ENCODE measurements at regions not wholly inside any gene's neighbourhood (a gene's known extent, or its start where the extent isn't known, plus 50 kb on each side); places are given as distances from the start of the nearest gene placed in this dataset.

DNA sequence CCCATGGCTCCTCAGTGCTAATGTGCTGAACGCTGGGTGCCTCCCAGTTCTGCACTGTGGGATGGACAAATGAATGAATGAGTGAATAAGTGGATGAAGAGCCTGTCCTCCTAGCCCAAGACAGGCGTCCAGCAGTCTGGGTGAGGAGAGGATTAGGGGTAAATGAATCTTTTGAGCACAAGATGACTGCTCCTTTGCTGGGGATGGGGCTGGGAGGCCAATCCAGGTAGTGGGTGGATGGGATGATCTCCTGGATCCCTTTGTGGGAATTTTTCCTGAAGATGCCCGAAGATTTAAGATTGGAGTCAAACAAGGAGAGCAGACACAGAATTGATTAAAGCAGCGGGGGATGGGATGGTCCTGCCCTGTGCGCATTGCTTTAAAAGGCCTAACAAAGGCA is 65.3 kb upstream of the MLN start:
- DNase-seq (ENCODE audit: low read depth in 2 of 2, low spot score in 1 of 2) = no peak

GRCh38 chr6:33868141-33868540 is 64.3 kb upstream of the MLN start:
- DNase-seq (ENCODE audit: low read depth in 2 of 2, low spot score in 1 of 2) = no peak

DNA sequence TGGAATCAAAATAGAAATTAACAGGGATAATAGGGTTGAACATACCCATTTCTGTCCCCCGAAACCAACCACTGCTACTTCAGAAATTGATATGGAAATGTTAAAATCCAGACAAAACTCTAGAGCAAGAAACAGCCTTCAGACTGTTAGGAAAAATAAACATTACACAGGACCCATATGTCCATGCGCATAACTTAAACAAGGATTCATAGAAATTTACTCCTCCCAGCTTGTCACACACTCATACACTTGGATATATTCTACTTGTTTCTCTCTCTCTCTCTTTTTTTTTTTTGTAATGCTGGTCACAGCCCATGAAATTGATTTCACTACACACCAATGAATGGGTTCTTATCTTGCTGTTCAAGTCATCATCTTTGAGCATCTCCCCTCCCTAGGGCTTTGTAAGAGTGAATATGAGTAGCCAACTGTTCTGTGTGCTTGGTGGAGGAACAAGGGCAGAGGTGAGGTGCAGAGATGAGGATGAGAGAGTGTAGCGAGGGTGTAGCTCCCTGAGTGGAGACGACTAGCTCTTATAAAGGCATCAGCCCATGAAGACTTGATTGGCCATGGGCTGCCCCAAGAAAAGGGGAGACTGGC is 61.8 kb upstream of the MLN start:
- DNase-seq (ENCODE audit: low read depth in 2 of 2, low spot score in 1 of 2) = no peak

DNA sequence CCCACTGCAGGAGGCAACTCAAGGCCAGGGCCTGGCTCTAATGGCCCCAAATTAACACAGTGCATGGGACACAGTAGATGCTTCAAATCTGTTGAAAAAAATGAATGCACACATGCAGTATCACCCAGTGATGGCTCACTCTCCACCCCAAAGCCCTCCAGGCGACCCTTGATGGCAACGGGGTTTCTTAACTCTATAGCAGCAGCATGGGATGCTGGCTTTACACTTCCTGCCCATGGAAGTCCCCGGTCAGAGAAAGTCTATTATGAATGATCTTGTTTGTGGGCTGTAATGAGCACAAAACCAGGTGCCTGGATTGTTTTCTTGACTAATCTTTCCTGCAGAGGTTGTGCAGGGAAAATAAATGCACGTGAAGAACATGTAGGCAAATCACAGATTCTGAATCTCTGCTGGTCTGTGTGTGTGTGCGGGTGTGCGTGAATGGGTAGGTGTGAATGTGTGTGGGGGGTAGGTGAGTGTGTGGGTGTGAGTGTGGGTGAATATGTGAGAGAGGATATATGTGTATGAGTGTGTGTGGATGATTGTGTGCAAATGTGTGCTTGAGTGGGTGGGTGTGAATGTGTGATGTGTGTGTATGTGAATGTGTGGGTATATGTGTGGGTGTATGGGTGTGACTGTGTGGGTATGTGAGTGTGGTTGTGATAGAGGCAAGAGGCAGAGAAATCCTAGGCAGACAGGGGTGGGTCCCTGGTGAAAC is 60.1 kb upstream of the MLN start:
- DNase-seq (ENCODE audit: low read depth in 2 of 2, low spot score in 1 of 2) = no peak

- DNase-seq (ENCODE audit: low read depth in 2 of 2, low spot score in 1 of 2) = no peak
Measured at GRCh38 chr6:33863084-33863483, 59.3 kb upstream of the MLN start.

- DNase-seq (ENCODE audit: low read depth in 2 of 2, low spot score in 1 of 2) = no peak
Measured at GRCh38 chr6:33862536-33862935, 58.7 kb upstream of the MLN start.

- DNase-seq (ENCODE audit: low read depth in 2 of 2, low spot score in 1 of 2) = no peak
Measured at GRCh38 chr6:33861722-33862121, 57.9 kb upstream of the MLN start.

- DNase-seq (ENCODE audit: low read depth in 2 of 2, low spot score in 1 of 2) = no peak
Measured at GRCh38 chr6:33860706-33861474, 57.1 kb upstream of the MLN start.

GRCh38 chr6:33860006-33860405 is 56.2 kb upstream of the MLN start:
- no peak for DNase-seq (ENCODE audit: low read depth in 2 of 2, low spot score in 1 of 2)

DNA sequence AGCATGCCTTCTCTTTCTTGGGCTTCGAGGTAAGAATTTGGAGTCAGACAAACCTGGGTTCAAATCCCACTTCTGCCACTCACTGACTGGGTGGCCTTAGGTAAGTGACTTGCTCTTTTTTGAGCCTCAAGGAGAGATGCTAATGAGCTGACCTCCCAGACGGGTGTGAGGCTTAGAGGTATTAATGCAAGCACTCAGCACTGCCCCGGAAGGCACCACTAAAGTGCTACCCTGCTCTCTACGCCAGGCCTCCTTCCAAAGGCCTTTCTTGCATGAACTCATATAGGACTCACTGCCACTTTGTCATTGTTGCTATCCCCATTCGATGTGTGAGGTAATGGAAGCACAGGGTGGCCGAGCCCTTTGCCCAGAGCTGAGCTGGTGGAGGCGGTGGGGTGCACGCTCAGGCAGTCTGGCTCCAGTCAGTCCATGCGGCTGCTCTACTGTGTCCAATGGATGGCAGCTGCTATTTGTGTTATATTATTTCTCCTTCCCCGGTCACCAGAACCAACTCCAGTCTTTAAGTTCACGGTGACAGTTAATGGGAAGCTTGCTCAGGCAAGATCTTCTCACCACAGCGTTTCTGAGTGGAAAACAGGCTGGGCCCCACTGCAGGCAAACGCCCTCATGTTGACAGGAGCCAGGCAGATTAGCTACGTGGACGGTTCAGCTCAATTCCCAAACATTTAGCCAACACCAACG is 55.2 kb upstream of the MLN start:
- no peak for DNase-seq (ENCODE audit: low read depth in 2 of 2, low spot score in 1 of 2)

DNA sequence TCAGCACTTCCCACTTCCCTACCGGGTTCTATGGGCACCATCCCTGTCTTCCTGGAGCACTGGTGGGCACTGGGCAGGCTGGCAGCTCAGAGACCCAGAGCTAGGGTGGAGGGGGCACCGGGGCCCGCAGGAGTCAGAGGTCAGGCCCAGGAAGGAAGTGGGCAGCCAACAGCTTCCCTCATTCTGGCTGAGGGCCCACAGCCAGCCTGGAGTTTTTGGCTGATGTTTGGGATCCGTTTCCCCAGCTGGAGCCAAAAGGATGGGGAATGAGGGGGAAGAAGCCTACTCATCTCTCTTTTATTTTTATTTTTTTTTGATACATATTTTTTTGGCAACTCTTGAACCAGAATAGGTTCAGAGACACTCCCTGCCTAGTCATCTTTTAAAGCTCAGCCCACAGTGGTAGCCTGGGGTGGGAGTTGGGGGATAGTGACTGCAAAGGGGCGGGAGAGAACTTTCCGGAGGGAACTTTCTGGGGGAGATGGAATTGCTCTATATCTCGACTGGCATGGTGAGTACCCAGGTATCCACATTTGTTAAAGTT is 54.2 kb upstream of the MLN start:
- no peak for DNase-seq (ENCODE audit: low read depth in 2 of 2, low spot score in 1 of 2)

- no peak for DNase-seq (ENCODE audit: low read depth in 2 of 2, low spot score in 1 of 2)
Measured at GRCh38 chr6:33857093-33857931, 53.5 kb upstream of the MLN start.

DNA sequence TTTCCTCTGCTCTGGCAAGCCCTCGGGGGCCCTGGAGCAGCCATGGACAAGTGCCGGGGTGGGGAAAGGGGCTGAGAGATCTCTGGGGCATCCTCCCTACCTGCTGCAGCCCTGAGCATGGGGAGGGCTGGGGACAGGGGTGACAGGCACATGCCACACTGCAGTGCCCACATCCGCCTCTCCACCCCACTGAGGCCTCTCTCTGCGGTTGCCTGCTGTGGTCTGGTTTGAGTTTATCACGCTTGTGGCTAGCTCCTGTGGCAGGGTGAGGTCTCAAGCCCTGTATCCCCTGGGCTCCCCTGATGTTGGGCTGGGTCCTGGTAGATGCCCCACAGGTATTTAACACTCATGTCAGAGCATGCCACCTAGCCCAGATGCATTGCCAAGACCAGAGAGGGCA is 52.9 kb upstream of the MLN start:
- DNase-seq (ENCODE audit: low read depth in 2 of 2, low spot score in 1 of 2) = peak; percentile 31 to 40

GRCh38 chr6:33856031-33856590 is 52.3 kb upstream of the MLN start:
- no peak for DNase-seq (ENCODE audit: low read depth in 2 of 2, low spot score in 1 of 2)

DNA sequence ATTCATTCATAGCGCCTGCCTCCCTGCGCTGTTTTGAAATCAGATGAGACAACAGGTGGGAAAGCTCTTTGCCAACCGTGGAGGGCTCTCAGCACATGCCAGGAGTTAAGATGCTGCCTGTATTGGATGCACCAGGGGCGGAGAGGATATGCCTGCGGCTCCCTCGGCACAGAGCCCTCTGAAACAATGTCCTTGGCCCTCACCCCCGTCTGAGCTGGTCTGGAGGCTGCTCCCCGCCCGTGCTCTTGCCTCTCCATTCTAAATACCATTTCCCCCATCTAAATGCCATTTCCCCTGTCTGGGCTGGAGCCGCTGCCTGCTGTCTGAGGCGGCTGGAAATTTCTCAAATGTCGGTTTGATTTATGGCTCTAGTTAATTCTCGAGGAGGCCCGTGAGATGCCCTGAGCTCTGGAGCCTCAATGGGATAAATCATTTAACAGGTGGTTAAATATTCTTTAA is 50.8 kb upstream of the MLN start:
- no peak for DNase-seq (ENCODE audit: low read depth in 2 of 2, low spot score in 1 of 2)

DNA sequence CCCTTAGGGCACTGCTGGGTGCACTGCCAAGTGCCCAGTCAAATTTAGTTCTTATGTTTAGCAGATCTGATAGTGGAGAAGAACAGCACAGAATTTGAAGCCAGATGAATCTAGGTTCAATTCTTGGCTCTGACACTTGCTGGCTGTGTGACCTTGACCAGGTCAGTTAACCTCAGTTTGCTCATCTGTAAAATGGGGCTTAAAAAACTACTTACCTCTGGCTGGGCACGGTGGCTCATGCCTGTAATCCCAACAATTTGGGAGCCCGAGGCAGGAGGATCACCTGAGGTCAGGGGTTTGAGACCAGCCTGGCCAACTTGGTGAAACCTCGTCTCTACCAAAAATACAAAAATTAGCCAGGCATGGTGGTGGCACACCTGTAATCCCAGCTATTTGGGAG is 49.9 kb upstream of the MLN start:
- DNase-seq (ENCODE audit: low read depth in 2 of 2, low spot score in 1 of 2) = no peak

Data from stimulated activated CD8-positive, alpha-beta memory T cell treated with anti-CD3 and anti-CD28 coated beads, Interleukin-4, amount 100 ng/mL, for 1 hour (primary cell).